ENCODE measurements at regions not wholly inside any gene's neighbourhood (a gene's known extent, or its start where the extent isn't known, plus 50 kb on each side); places are given as distances from the start of the nearest gene placed in this dataset.
"Not testable (repeated sequence)": the region's sequence is repeated elsewhere in the genome, so short reads cannot be mapped to it uniquely, and the experiment has no call there.

DNA sequence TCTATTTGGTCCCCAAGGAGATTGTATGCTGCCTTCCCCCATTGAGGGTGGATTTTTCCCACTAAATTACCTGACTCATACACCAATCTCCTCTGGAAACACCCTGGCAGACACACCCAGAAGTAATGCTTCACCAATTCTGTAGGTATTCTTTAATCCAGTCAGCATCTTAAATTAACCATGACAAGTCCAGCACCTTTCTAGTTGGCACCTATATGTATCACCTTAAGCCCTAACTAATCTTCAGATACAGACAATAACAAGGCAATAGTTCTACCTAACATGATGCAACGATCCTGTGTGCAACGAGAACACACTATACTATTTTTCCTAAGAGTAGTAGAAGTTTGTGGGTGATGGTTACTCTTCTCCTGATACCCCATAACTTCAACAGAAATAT lies 473.3 kb upstream of the NPAP1 start:
- not testable (repeated sequence) for DNase-seq

DNA sequence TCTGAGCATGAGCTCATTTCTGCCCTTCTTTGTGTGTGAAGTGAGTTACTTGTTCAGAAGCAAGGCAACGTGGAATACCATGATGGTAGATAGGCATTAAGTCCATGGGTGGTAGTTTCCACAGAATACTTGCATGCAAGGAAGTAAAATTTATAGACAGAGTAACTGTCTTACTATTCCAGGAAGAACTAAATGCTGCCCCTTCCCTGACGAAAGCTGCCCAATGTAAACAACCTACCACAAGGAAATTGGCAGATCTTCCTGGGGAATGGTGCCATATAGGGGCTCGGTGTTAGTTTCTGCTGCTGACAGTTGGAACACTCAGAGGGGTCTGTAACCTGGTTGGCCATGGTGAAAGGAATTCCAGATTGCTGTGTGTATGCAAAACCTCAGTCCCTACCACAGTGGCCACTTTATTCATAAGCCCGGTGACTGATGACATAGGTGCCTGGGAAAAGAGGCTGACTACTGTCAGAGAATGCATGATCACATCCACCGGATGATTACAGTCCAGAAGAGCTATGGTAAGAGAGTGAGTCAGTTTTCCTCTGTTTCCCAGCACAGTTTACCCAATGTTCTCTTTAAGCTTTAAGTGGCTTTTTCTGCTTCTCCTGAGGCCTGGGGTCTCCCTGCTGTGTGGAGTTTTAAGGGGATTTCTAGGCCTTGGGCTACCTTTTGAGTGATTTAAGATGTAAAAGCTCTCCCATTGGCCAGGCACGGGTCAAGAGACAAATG lies 463.7 kb upstream of the NPAP1 start:
- not testable (repeated sequence) for DNase-seq

DNA sequence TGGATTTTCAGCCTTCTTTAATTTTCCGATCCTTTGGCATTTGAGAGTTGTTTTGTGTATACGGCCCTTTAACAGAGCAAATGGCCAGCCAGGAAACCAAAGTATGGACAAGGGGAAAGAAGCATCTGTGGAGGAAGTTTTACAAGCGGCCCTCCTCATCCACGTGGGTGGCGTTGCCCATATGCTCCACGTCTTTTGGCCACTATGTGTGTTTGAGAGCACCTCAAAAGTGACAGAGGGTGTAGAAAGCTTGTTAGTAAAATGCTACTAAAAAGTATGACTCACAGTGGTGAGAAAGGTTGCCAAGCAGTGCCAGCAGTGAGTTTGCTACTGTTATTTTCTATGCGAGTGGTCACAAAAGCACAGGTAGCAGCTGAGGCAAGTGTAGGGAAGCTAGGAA lies 451.8 kb upstream of the NPAP1 start:
- no peak for DNase-seq

DNA sequence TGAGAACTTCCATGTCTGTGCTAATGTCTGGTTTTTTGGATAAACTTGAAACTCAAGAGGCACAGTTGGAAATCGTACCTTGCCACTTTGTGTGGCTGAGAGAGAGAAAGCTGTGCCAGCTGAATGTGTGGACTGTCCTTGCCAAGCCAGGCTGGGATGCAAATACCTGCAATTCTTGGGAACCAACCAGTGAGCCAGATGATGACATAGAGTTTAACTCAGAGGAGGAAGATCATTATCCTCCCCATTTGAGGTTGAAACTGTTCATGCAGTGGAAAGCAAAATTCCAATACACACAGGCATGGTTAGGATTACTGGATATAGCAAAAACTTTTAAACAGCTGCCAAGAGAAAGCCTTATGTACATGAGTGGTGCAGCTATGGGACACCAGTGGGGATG lies 451.4 kb upstream of the NPAP1 start:
- DNase-seq = no peak

DNA sequence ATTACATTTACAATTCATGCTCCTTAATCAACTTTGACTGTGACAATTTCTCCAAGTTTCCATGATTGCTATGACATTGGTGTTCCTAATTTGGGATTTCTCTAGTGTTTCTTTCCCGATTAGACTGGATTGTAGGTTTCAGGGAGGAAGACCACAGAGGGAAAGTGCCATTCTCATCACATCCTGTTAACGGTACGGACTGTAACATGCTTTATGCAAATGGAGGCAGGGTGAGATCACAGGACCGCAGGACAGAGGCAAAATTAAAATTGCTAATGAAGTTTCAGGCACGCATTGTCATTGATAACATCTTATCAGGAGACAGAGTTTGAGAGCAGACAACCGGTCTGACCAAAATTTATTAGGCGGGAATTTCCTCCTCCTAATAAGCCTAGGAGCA lies 446.7 kb upstream of the NPAP1 start:
- not testable (repeated sequence) for DNase-seq

DNA sequence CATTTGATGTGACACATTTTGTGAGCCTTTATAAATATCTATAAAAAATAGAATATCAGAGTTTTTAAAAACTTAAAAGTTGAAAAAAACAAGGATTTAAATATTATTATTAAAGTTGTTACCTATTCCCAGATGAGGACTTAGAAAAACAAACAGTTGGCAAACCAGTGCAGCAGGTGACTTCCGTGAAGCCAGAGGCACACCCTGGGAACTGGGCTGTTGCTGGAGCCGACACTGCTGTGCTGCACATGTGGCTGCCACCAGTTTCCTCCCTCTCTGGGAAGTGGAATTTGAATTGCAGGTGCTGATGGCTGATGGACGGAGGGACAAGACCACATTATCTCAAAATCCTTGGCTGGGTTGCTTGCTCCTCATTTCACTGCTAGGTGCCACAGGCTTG lies 442.4 kb upstream of the NPAP1 start:
- DNase-seq = not testable (repeated sequence)

DNA sequence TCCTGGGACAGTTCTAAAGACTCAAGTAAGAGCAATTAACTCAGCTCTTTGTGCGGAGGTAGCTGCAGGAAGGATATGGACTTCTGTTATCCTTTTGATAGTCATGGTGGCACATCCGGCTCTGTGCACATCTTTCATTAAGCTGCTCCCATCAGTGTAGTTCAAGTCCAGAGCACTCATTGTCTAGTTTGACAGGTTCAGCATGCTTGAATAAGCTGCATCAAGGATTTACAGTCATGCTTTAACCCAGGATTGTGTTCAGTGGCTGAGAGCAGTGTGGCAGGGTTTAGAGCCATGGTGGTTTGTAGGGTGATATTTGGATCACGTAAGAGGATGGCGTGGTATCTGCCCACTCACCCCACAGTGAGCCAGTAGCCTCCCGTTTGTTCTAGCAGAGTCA lies 435.0 kb upstream of the NPAP1 start:
- not testable (repeated sequence) for DNase-seq

DNA sequence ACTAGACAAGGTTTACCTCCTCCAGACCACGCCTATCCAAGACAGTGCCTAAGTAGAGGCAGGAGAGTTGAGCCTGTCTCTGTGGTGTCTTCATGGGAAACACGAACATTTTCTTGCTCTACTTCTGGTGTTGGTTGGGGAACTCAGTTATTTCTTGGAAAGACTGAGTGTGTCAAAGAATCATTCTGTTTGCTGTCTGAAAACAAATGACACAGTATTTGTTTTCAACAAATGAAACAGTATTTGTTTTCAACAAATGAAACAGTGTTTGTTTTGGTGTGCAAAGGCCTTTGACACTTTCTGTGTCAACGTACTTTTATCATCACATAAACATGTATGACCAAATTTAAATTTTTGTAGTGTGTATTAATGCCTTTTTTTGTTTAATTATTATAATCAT lies 416.5 kb upstream of the NPAP1 start:
- DNase-seq = not testable (repeated sequence)

DNA sequence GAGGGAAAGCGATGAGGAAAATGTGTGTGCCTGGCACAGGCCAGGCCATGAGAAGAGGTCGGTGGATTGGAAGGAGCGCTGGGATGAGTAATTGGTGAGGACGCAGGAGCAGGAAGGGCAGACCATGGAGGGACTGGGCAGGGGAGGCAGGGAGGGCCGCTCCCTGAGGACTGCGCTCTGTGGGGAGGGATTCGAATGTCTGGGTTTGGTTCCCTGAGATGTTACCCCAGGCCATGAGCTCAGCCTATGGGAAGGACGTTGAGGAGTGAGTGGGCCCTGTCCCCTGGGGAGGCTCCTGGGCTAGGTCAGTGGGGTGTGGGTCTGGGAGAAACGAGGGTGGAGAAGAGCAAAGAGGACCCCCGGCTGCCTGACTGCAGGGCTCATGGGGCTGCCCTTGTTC lies 415.2 kb upstream of the NPAP1 start:
- not testable (repeated sequence) for DNase-seq

DNA sequence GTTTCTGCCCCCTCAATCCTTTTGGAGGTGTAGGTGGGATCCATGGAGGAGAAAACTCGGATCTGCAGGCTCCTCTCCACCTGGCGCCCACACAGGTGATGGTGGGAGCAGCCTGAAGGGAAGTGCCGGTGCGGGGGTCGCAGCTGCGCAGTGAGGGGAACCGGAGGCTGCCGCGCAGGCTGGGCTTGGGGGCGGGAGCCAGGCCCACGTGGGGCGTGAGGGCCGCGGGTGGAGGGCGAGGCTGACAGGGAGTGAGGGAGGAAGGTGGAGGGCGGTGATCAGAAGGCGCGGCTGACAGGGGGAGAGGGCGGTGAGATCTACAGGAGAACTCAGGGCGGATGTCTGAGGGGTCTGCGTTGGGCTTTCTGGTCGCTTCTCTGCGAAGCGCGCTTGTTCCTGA lies 414.7 kb upstream of the NPAP1 start:
- not testable (repeated sequence) for DNase-seq

DNA sequence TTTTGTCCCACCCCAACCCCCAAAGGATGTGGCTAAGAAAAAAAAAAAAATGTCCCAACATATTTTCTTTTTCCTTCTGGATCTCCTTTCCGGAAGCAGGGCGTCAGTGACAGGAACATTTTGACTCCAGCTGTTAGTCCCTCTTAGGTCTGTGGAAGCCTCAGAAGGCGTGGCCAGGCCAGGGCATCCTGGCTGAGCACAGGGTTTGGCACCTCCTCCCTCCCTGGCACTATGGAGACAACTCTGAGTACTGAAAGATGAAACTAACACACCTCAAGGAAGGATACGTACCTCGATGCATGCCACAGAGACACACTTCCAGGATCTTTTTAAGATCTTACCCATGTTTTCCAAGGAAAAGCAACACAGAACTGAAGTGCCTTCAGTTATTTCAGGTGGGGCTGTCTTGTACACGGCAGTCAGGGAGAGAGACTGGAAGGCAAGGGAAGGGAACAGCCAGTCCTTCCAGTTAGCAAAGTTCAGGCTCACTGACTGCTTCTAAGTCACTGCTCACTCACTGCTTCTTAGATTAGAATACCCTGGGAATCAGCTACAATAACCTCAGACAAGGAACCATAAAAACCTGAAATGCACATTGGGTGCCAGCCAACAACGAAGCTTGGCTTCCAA lies 406.9 kb upstream of the NPAP1 start:
- DNase-seq = not testable (repeated sequence)

DNA sequence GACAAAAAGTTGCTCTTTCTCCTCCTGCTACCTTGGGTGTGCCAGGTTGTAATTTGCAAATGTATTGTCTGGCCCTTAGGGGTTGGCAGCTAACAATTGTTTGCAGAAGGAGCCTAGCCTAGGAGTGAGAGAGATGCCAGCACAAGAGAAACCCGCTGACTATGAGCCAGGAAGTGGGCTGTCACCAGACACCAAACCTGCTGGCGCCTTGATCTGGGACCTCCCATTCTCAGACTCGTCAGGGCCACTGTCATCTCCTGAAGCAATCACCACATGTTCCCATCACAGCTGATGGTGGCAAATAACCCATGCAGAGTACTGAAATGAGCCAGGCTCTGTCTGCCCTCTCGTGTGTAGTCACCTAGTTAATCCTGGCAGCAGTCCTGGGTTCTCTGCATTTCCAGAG lies 406.4 kb upstream of the NPAP1 start:
- DNase-seq = no peak

DNA sequence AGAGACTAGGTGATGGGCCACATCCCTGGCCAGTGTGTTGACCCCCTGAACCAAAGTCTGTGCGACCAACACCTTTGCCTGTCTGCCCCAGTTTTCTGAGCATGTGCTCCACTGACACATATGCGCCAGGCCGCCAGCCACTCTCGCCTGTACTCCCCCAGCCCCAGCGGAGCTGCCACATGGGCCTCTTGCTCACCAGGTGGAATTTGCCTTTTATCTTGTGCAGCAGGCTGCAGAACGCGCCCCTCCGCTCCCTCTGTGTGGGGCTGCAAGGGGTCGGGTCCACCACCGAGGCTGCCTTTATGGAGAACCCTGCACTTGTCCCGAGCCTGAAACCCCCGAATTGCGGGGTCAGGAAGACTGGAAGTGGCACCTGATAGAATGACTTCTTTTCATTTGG lies 405.7 kb upstream of the NPAP1 start:
- no peak for DNase-seq

DNA sequence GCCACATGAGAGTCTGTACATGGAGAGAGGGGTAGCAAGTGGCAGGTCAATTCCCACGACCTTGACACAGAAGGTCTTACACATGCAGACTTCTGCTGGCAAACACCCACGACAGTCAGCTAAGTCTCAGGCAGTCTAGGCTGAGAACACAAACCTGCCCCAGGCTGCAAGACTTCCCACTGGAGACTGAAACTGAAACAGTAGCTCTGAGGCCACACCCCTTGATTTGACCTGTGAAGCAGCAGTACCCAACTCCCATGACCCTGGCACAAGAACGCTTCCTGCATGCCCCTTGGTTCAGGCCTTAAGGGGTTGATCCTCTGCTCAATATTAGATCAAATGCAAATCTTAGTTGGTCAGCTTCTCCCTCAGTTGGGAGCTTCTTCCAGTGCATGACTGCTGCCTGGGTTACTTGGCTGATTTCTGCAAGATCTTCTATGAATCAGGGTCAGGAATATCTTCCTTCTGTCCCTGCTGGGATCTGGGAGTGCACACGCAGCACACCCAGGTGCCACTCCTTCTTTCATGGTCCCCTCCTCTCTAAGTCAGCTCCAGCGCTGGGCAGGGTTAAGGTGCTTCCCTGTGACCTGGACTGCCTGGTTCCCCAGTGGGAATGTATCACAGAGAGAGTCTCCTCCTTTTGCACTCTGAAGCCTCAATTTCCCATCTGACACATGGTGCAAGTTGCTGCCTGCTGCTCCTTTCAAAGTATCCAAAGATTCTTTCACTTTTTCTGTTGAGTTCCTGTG lies 403.9 kb upstream of the NPAP1 start:
- not testable (repeated sequence) for DNase-seq

DNA sequence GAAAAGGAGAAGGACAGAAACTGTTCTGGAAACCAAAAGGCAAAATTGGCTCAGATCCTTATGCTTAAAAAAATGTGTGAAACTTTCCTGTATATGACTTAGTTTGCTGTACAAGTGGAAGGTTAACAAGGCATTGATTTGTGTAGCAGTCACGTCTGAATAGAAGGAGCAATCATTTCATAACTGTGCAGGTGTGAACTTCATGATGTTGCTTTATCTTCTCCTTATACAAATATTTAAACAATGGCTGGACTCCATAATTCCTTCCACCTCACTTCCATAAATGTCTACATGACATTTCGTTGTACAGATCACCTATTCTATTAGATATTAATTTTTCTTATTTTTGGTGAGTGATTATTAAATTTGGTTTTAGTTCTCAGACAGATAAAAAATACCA lies 382.7 kb upstream of the NPAP1 start:
- DNase-seq = no peak

DNA sequence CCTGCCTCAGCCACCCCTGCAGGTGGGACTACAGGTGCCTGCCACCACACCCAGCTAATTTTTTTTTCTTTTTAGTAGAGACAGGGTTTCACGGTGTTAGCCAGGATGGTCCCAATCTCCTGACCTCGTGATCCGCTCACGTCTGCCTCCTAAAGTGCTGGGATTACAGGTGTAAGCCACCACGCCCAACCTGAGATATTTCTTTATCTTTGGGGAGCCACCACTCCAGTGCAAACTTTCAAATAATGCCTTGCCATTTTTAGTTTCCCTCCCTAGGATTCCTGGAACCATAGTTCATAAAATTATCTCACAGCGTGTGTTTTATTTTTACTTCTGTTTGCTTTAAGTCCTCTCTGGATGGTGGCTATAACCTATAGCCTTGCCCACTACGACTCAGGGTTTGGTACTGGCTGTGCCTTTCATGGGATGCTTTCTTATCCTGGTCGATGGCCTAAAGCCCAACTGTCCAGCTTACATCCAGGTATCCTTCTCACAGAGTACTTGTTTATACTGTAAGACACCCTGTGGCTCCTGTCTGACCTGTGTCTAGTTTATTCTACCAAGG lies 374.7 kb upstream of the NPAP1 start:
- DNase-seq = not testable (repeated sequence)

DNA sequence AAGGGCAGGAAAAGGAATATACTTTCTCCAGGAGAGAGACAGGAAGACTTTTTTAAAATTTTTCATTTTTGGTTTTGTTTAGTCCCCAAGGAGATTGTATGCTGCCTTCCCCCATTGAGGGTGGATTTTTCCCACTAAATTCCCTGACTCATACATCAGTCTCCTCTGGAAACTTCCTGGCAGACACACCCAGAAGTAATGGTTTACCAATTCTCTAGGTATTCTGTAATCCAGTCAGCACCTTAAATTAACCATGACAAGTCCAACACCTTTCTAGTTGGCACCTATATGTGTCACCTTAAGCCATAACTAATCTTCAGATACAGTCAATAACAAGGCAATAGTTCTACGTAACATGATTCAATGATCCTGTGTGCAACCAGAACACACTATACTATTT lies 373.6 kb upstream of the NPAP1 start:
- DNase-seq = not testable (repeated sequence)

DNA sequence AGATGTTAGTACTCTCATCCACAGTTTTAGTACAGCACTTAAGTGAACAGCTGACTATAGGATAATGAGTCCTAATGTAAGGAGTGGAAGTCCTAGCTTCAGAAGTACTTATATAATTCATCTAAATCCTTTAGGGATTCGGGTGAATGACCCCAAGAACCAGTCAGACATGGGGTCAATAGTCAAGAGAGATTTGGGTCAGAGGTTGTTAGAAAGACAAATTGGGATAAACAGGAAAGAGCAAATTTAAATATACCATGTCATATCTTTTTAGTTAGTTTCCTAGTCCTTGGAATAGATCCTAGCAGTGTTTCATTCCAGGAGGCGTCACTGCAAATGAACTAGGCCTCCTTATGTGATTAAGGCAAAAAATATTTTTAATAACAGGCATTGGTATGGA lies 370.8 kb upstream of the NPAP1 start:
- not testable (repeated sequence) for DNase-seq

DNA sequence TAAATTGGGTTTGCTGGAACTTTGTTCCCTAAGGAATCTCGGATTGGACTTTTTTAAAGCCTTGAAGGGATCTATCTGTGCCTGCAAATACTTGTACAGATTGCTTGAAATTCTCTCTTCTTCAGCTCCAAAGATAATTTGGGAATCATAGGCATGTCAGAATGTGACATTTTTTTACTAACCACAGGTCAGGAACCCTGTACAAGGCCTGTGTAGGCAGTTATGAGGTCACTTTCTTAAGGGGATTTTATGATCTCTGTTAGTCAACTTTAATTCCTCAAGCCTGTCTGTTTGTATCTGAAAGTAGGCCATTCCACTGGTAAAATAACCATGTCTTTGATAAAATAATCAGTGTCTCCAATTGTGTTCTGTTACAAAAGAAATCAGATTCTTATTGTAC lies 369.9 kb upstream of the NPAP1 start:
- not testable (repeated sequence) for DNase-seq

DNA sequence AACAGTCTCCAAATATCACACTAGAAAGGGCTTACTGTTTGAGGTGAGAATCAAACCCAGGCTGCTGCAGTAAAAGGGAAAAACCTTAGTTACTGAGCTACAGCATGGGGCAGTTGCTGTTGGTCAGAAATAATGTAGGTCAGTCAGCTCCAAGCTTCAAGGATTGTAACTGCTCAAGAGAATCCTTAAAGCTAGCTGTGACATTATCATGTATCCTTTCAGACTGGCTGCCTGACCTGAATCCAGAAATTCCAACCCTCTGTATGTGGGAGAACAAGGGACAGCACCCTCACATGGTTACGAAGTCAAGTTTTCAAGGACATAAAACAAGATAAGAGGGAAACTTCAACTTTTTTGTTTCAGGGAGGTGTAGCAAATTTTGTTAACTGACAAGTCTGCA lies 365.9 kb upstream of the NPAP1 start:
- DNase-seq = not testable (repeated sequence)

DNA sequence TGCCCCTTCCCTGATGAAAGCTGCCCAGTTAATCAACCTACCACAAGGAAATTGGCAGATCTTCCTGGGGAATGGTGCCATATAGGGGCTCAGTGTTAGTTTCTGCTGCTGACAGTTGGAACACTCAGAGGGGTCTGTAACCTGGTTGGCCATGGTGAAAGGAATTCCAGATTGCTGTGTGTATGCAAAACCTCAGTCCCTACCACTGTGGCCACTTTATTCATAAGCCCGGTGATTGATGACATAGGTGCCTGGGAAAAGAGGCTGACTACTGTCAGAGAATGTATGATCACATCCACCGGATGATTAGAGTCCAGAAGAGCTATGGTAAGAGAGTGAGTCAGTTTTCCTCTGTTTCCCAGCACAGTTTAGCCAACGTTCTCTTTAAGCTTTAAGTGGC lies 363.9 kb upstream of the NPAP1 start:
- DNase-seq = not testable (repeated sequence)

DNA sequence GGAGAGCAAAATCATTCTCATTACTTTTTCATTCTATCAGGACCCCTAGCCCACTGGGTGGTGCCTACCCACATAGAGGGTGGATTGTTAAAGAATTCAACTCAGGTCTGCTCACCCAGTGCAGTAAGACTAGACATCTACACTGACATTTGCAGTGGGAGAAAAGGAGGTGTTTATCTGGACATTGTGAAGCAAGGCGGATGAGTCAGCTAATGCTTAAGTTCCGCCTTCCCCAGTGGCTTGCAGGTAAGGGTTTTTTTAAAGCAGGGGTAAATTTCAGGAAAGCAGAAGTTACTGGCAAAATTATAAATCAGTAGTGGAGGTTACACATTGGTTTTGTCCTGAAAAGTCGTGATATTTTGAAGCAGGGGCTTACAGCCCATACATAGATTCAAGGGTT lies 359.2 kb upstream of the NPAP1 start:
- DNase-seq = not testable (repeated sequence)

DNA sequence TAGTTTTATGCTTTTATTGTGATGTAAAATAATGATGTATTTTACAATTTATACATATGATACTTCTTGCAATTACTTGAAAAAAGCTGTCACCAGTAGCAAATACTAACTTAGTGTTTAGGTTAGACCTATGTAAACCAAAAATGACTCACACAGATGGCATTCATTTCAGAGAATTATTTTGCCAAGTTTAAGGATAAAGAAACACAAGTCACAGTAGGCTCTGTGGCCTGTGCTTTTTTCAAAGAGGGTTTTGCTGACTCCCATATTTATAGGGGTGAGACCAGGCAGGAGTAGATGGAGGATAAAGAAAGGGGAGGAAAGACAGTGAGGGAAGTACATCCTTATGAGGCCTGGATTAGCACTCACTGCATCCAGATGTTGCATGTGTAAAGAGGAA lies 356.6 kb upstream of the NPAP1 start:
- DNase-seq = peak; percentile 1

DNA sequence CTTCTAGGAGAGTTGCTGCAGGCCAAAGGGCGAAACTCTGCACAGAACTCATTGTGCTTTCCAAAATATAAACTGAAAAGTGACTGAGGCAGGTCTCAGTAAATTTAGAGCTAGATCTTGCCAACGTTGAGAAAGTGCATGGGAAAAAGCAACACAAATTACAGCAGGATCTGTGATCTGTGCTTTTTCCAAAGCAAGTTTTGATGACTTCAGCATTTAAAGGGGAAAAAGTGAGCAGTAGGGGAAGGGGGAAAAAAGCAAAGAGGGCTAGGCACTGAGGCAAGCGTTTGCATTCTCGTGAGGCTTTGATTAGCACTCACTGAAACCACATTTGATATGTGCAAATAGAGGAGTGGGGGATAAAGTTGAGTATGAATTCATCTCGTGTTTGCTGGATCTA lies 351.5 kb upstream of the NPAP1 start:
- DNase-seq = not testable (repeated sequence)
